ENCODE measurements at regions not wholly inside any gene's neighbourhood (a gene's known extent, or its start where the extent isn't known, plus 50 kb on each side); places are given as distances from the start of the nearest gene placed in this dataset.

DNA sequence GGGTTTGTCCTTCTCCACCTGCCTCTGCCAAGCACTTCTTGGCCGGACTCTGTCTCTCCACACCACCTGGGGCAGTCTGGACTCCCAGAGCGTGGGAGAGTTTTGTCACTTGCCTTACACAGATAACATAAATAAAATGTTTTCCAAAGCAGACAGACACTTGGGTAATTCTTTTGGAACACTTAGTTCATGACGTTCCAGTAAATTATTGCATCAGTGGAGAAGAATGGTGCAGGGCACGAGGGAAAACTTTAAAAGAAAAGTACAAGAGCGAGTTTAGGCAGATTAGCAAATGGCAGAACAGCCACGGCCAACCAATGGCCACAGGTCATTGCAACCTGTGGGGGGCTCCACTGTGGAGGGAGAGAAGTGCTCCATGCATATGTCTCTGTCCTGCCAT, 170.6 kb upstream of the GRB10 start:
- 95 to 100% methylated on average over 5 of the region's 6 CpGs for WGBS, 2 experiments (ENCODE audit: insufficient coverage in 2 of 2)
- Histone ChIP-seq H3K36me3 (ENCODE audit: control insufficient read depth, insufficient read depth, low read length) (no peaks in the 10 kb centered on the region), H3K4me3 (ENCODE audit: extremely low read depth, insufficient read depth, low read length, poor library complexity, severe bottlenecking) (no peak overlapping the region), H3K27ac (ENCODE audit: low read depth, low read length, severe bottlenecking) (no peak overlapping the region), H3K4me1 (ENCODE audit: control insufficient read depth, insufficient read depth, low read length, poor library complexity, severe bottlenecking) (peaks cover 6% of the 10 kb centered on the region), H3K9me3 (ENCODE audit: control insufficient read depth, low read length) (peaks cover 2% of the 10 kb centered on the region)

DNA sequence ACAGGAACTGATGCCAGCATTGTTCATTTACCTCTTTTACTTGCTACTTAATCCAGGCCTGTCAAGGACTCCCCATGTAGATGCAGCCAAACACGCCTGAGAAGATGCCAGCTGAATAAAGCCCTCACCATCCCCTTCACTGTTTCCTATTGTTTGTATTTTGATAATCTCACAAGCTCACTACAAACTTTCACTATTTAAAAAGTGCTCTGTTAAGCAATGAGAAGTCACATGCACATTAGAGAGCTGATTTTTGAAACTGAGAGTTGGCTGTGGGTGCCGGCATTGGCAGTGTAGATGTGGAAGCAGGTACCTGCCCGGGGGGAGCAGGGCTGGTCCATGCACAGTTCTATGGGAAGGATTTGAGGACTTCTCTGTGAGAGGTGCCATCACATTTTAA, 169.8 kb upstream of the GRB10 start:
- no peak overlapping the region for H3K27ac ChIP-seq (ENCODE audit: low read depth, low read length, severe bottlenecking)
- no peak overlapping the region for H3K4me3 ChIP-seq (ENCODE audit: extremely low read depth, insufficient read depth, low read length, poor library complexity, severe bottlenecking)
- peaks cover 4% of the 10 kb centered on the region for H3K9me3 ChIP-seq (ENCODE audit: control insufficient read depth, low read length)
- WGBS, 2 experiments (ENCODE audit: insufficient coverage in 2 of 2): 83% methylated on average over 1 of the region's 3 CpGs; no CpG with 5 or more reads in 1 of the 2 experiments
- no peaks in the 10 kb centered on the region for H3K36me3 ChIP-seq (ENCODE audit: control insufficient read depth, insufficient read depth, low read length)
- H3K4me1 ChIP-seq (ENCODE audit: control insufficient read depth, insufficient read depth, low read length, poor library complexity, severe bottlenecking): peaks cover 6% of the 10 kb centered on the region

DNA sequence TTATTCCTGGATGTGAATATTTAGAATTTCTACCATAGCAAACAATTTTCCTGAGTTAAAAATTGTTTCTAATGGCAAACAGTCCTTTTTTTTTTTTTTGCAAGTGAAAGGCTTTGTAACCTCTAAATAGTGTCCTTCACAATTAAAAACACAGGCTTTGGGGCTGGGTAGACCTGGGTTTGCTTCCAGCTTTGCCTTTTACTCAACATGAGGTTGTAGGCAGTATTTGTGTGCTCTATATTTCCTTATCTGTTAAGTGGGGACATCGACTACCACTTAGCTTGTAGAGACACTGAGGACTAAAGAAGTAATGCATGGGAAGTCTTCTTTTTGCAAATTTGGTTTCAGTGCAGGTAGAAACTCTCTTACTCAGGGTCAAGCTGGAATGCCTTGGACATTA, 169.4 kb upstream of the GRB10 start:
- Histone ChIP-seq H3K9me3 (ENCODE audit: control insufficient read depth, low read length) (peaks cover 4% of the 10 kb centered on the region), H3K36me3 (ENCODE audit: control insufficient read depth, insufficient read depth, low read length) (no peaks in the 10 kb centered on the region), H3K4me3 (ENCODE audit: extremely low read depth, insufficient read depth, low read length, poor library complexity, severe bottlenecking) (no peak overlapping the region), H3K4me1 (ENCODE audit: control insufficient read depth, insufficient read depth, low read length, poor library complexity, severe bottlenecking) (peaks cover 6% of the 10 kb centered on the region), H3K27ac (ENCODE audit: low read depth, low read length, severe bottlenecking) (no peak overlapping the region)
- 100% methylated on average over 1 of the region's 1 CpG; no CpG with 5 or more reads in 1 of the 2 experiments for WGBS, 2 experiments (ENCODE audit: insufficient coverage in 2 of 2)

DNA sequence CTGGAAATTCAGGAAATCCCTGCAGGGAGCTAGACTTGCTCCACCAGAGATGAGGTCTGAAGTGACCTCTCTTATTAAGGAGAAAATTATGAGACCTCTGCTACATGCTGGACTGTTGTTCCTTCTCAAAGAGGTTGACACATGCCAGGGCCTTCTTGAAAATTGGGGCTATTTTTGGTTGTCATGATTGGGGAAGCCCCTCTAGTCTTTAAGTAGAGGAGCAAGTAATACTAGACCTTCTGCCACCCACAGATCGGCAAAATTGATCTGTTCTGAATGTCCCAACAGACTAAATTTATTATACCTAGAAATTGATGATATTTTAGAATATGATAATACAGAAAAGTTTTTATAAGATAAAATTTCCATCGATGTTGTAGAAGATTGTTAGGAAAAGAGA, 160.8 kb upstream of the GRB10 start:
- no peaks in the 10 kb centered on the region for H3K36me3 ChIP-seq (ENCODE audit: control insufficient read depth, insufficient read depth, low read length)
- WGBS, 2 experiments (ENCODE audit: insufficient coverage in 2 of 2): no CpG with 5 or more reads among the region's 2 CpGs
- no peaks in the 10 kb centered on the region for H3K4me1 ChIP-seq (ENCODE audit: control insufficient read depth, insufficient read depth, low read length, poor library complexity, severe bottlenecking)
- H3K27ac ChIP-seq (ENCODE audit: low read depth, low read length, severe bottlenecking): no peak overlapping the region
- peaks cover 4% of the 10 kb centered on the region for H3K9me3 ChIP-seq (ENCODE audit: control insufficient read depth, low read length)
- no peak overlapping the region for H3K4me3 ChIP-seq (ENCODE audit: extremely low read depth, insufficient read depth, low read length, poor library complexity, severe bottlenecking)

DNA sequence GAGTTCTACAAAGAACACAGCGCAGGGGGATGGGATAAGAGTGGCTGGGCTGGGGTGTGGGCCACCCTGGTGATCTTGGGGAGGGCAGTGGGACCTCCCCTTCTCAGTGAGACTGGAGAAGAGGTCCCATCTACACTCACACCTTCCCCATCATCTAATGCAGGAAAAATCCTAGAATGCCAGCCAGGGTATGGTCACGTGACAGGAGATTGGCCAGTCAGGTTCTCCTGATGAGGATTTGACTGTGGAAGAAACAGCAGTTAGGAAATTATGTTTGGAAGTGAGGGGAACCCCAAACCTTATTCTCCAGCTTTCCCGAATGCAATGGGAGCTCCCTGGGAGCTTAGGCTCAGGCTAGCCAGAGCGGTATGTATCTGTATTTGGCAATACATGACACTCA, 158.8 kb upstream of the GRB10 start:
- 100% methylated on average over 1 of the region's 4 CpGs; no CpG with 5 or more reads in 1 of the 2 experiments for WGBS, 2 experiments (ENCODE audit: insufficient coverage in 2 of 2)
- no peak overlapping the region for H3K27ac ChIP-seq (ENCODE audit: low read depth, low read length, severe bottlenecking)
- H3K36me3 ChIP-seq (ENCODE audit: control insufficient read depth, insufficient read depth, low read length): no peaks in the 10 kb centered on the region
- no peaks in the 10 kb centered on the region for H3K4me1 ChIP-seq (ENCODE audit: control insufficient read depth, insufficient read depth, low read length, poor library complexity, severe bottlenecking)
- no peak overlapping the region for H3K4me3 ChIP-seq (ENCODE audit: extremely low read depth, insufficient read depth, low read length, poor library complexity, severe bottlenecking)
- H3K9me3 ChIP-seq (ENCODE audit: control insufficient read depth, low read length): no peaks in the 10 kb centered on the region

DNA sequence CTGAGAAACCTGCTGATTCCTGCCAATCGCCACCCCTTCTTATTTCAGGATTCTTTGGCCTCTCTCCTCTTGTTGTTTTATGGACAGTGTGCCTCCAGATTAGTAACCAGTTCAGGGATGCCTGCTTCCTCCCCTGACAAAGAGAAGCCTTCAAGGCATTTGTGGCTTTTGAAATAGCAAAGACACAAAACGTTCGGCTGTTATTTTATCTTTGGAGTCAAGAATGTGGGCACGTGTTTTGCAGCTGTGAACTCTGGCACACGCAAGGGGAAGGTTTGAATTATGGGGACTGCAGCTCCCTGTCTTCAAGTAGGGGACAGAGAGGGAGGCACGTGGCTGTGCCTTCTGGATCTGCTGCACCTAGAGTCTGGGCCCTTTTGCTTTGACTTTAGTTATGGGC, 157.9 kb upstream of the GRB10 start:
- H3K9me3 ChIP-seq (ENCODE audit: control insufficient read depth, low read length): no peaks in the 10 kb centered on the region
- H3K4me1 ChIP-seq (ENCODE audit: control insufficient read depth, insufficient read depth, low read length, poor library complexity, severe bottlenecking): no peaks in the 10 kb centered on the region
- WGBS, 2 experiments (ENCODE audit: insufficient coverage in 2 of 2): 79 to 88% methylated on average over 4 to 6 of the region's 6 CpGs
- no peak overlapping the region for H3K4me3 ChIP-seq (ENCODE audit: extremely low read depth, insufficient read depth, low read length, poor library complexity, severe bottlenecking)
- no peaks in the 10 kb centered on the region for H3K36me3 ChIP-seq (ENCODE audit: control insufficient read depth, insufficient read depth, low read length)
- no peak overlapping the region for H3K27ac ChIP-seq (ENCODE audit: low read depth, low read length, severe bottlenecking)

DNA sequence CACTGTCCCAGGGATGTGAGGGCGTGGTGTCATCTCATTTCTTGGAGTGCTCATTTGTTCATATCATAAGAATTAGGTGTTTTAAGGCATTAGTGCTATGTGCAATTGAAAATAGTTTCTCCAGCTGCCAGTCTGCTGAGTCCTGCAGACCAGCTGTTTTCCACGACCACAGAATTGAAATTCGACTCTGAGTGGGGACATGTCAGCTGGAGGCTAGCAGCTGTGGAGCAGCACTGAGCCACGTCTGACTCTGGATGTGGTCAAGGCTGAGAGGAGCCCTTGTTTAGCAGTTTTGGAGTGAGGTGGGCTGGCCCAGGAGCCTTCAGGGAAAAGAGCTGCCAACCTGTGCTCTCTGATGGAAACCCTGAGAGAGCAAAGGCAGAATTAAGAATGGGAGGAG, 156.3 kb upstream of the GRB10 start:
- no peak overlapping the region for H3K27ac ChIP-seq (ENCODE audit: low read depth, low read length, severe bottlenecking)
- 53 to 67% methylated on average over 3 to 4 of the region's 4 CpGs for WGBS, 2 experiments (ENCODE audit: insufficient coverage in 2 of 2)
- H3K9me3 ChIP-seq (ENCODE audit: control insufficient read depth, low read length): no peaks in the 10 kb centered on the region
- H3K4me3 ChIP-seq (ENCODE audit: extremely low read depth, insufficient read depth, low read length, poor library complexity, severe bottlenecking): no peak overlapping the region
- no peaks in the 10 kb centered on the region for H3K36me3 ChIP-seq (ENCODE audit: control insufficient read depth, insufficient read depth, low read length)
- H3K4me1 ChIP-seq (ENCODE audit: control insufficient read depth, insufficient read depth, low read length, poor library complexity, severe bottlenecking): no peaks in the 10 kb centered on the region

DNA sequence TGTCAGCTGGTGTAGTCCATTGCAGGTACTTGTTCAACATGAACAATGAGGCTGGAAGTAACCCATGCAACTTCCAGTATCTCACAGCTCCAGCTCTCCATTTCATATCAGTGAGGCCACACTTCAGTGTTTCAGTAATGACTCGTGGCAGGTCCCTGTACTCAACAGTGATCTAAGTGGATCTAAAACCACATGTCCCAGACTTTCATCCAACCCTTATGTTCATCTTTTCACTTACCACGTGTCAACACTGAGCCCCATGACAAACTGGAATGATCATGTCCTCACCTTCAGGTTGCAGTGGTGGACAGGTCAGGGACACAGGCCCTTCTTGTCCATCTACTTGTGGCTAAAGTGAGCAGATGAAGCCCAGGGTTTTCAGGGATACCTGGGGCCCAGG, 155.0 kb upstream of the GRB10 start:
- Histone ChIP-seq H3K27ac (ENCODE audit: low read depth, low read length, severe bottlenecking) (no peak overlapping the region), H3K4me1 (ENCODE audit: control insufficient read depth, insufficient read depth, low read length, poor library complexity, severe bottlenecking) (no peaks in the 10 kb centered on the region), H3K4me3 (ENCODE audit: extremely low read depth, insufficient read depth, low read length, poor library complexity, severe bottlenecking) (no peak overlapping the region), H3K36me3 (ENCODE audit: control insufficient read depth, insufficient read depth, low read length) (no peaks in the 10 kb centered on the region), H3K9me3 (ENCODE audit: control insufficient read depth, low read length) (no peaks in the 10 kb centered on the region)
- WGBS, 2 experiments (ENCODE audit: insufficient coverage in 2 of 2): 83 to 90% methylated on average over 1 to 2 of the region's 2 CpGs

DNA sequence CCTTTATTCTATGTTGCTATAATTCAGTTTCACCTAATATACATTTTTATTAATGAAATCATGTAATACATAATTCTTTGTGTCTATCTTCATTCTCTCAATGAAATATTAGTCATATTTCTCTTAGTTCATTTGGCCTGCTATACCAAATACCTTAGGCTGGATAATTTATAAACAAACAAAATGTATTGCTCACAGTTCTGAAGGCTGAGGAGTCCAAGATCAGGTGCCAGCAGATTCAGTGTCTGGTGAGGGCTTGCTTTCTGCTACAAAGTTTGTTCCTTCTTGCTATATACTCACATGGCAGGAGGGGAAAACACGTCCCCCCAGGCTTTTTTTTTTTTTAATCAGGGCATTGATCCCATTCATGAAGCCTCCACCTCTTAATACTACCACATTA, 143.4 kb upstream of the GRB10 start:
- no CpG with 5 or more reads among the region's 1 CpG for WGBS, 2 experiments (ENCODE audit: insufficient coverage in 2 of 2)
- Histone ChIP-seq H3K27ac (ENCODE audit: low read depth, low read length, severe bottlenecking) (no peak overlapping the region), H3K36me3 (ENCODE audit: control insufficient read depth, insufficient read depth, low read length) (no peaks in the 10 kb centered on the region), H3K4me3 (ENCODE audit: extremely low read depth, insufficient read depth, low read length, poor library complexity, severe bottlenecking) (no peak overlapping the region), H3K9me3 (ENCODE audit: control insufficient read depth, low read length) (no peaks in the 10 kb centered on the region), H3K4me1 (ENCODE audit: control insufficient read depth, insufficient read depth, low read length, poor library complexity, severe bottlenecking) (no peaks in the 10 kb centered on the region)

DNA sequence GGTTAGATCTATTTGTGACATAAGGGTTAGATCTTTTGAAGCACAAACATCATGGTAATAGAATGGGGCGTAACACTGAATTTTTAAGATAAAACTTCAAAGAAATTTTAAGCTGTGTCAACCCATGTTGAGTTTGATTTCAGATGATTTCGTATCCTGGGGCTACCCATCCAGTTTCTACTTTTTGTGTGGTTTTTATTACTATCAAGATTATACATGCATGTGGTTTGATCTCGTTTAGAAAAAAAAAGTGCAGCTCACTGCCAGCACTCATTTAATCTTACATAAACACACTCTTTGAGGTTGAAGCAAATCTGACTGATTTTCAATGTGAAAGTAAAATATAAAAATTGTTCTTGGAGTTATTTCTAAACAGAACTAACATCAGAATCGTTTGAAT, 140.8 kb upstream of the GRB10 start:
- 100% methylated on average over 1 of the region's 4 CpGs for WGBS, 2 experiments (ENCODE audit: insufficient coverage in 2 of 2)
- Histone ChIP-seq H3K27ac (ENCODE audit: low read depth, low read length, severe bottlenecking) (no peak overlapping the region), H3K4me3 (ENCODE audit: extremely low read depth, insufficient read depth, low read length, poor library complexity, severe bottlenecking) (no peak overlapping the region), H3K9me3 (ENCODE audit: control insufficient read depth, low read length) (no peaks in the 10 kb centered on the region), H3K4me1 (ENCODE audit: control insufficient read depth, insufficient read depth, low read length, poor library complexity, severe bottlenecking) (no peaks in the 10 kb centered on the region), H3K36me3 (ENCODE audit: control insufficient read depth, insufficient read depth, low read length) (no peaks in the 10 kb centered on the region)

DNA sequence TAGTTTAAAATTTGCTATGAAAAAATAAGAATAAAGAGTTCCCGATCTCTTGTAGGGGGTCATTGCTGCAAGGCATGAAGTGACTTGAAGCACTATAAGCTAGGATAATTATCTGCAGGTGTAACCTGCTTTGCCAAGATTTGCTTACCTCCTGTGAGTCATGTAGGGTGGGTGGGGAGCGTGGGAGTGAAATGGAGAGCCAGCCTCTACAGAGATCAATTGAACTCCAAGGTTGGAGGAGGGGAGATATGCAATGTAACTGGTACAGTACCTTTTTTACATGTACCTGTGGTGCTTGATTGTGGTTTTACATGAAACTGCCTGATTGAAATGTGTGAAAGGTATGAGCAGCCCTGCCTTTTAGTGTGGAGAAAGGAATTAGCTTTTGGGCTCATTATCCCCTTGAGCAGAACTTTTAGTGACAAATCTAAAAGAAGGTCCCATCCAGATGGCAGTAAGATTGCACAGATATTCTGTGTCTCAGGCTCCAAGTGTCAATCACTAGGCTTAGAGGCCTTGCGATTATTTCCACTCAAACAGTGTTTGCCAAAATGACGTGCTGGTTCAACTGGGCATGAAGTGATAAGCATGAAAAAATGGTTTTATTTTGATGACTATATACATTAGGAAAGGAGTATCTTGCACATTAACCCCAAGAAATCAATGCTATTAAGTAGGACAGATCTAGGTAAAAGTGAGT, 138.6 kb upstream of the GRB10 start:
- WGBS, 2 experiments (ENCODE audit: insufficient coverage in 2 of 2): 88 to 93% methylated on average over 2 to 4 of the region's 4 CpGs
- Histone ChIP-seq H3K4me3 (ENCODE audit: extremely low read depth, insufficient read depth, low read length, poor library complexity, severe bottlenecking) (no peak overlapping the region), H3K4me1 (ENCODE audit: control insufficient read depth, insufficient read depth, low read length, poor library complexity, severe bottlenecking) (no peaks in the 10 kb centered on the region), H3K9me3 (ENCODE audit: control insufficient read depth, low read length) (no peaks in the 10 kb centered on the region), H3K27ac (ENCODE audit: low read depth, low read length, severe bottlenecking) (no peak overlapping the region), H3K36me3 (ENCODE audit: control insufficient read depth, insufficient read depth, low read length) (no peaks in the 10 kb centered on the region)
